AG09309 (cell line): ENCODE measurements at regions not wholly inside any gene's neighbourhood (a gene's known extent, or its start where the extent isn't known, plus 50 kb on each side); places are given as distances from the start of the nearest gene placed in this dataset.

Experiments
- DNase-seq: peaks from one replicate; pipeline ENCODE4 v3.0.0-alpha.2; 2010; ENCODE audit warnings: low read depth
- H3K4me3 ChIP-seq: 2 replicates; pipeline ENCODE4 v1.5.1; 2011; ENCODE audit warnings: mild to moderate bottlenecking, low read depth, low read length, moderate library complexity; ENCODE audit not compliant: control insufficient read depth
- CTCF ChIP-seq: IDR thresholded peaks from 2 replicates; pipeline ENCODE4 v1.5.1; 2011; ENCODE audit warnings: mild to moderate bottlenecking, low read depth, low read length, inconsistent platforms; ENCODE audit not compliant: insufficient read depth, control insufficient read depth; ENCODE audit errors: missing control alignments

- no peak for TF ChIP-seq CTCF
- DNase-seq: no peak
- H3K4me3 ChIP-seq: no peak overlapping the region
Observed at GRCh38 chr3:144096016-144096415, 124.4 kb downstream of the DIPK2A start.

GRCh38 chr3:144097163-144097562 lies 125.5 kb downstream of the DIPK2A start:
- no peak for DNase-seq
- no peak overlapping the region for H3K4me3 ChIP-seq
- no peak for TF ChIP-seq CTCF

GRCh38 chr3:144098691-144099090 lies 127.1 kb downstream of the DIPK2A start:
- no peak overlapping the region for H3K4me3 ChIP-seq
- DNase-seq: no peak
- TF ChIP-seq CTCF: no peak

- no peak for DNase-seq
- no peak overlapping the region for H3K4me3 ChIP-seq
- TF ChIP-seq CTCF: no peak
Observed at GRCh38 chr3:144102421-144102820, 130.8 kb downstream of the DIPK2A start.

- H3K4me3 ChIP-seq: no peak overlapping the region
- no peak for DNase-seq
- TF ChIP-seq CTCF: no peak
Observed at GRCh38 chr3:144104186-144104585, 132.6 kb downstream of the DIPK2A start.

- no peak overlapping the region for H3K4me3 ChIP-seq
- TF ChIP-seq CTCF: no peak
- DNase-seq: no peak
Observed at GRCh38 chr3:144104679-144105078, 133.1 kb downstream of the DIPK2A start.

GRCh38 chr3:144105542-144105941 lies 133.9 kb downstream of the DIPK2A start:
- TF ChIP-seq CTCF: no peak
- no peak overlapping the region for H3K4me3 ChIP-seq
- DNase-seq: no peak
